Cardiac fibroblast (primary cell): ENCODE measurements at regions not wholly inside any gene's neighbourhood (a gene's known extent, or its start where the extent isn't known, plus 50 kb on each side); places are given as distances from the start of the nearest gene placed in this dataset.

Experiments used
- DNase-seq, 2 donors: peaks; one replicate each; pipeline versions ENCODE4 v3.0.0 to v3.0.0-alpha.2; 2010; ENCODE audit warnings: low read depth in 2 of 2
- H3K4me3 ChIP-seq, 2 donors: replicated peaks in 1 of 2; 1 replicate in 1 of 2; 2 replicates in 1 of 2; pipeline ENCODE4 v1.5.1; 2011; ENCODE audit warnings: low read depth in 2 of 2, low read length in 2 of 2, mild to moderate bottlenecking in 2 of 2, moderate library complexity in 1 of 2
- CTCF ChIP-seq: IDR thresholded peaks from one replicate; pipeline ENCODE4 v1.5.1; 2011; ENCODE audit warnings: low read depth, mild to moderate bottlenecking, low read length, inconsistent platforms

- DNase-seq: no peak
- H3K4me3 ChIP-seq: no peak overlapping the region
- TF ChIP-seq CTCF: no peak
These were observed 134.4 kb downstream of the MRPL36 start for GRCh38 chr5:1665231-1665630.

GRCh38 chr5:1663186-1663585 is 136.5 kb downstream of the MRPL36 start:
- no peak for DNase-seq
- TF ChIP-seq CTCF: no peak
- no peak overlapping the region for H3K4me3 ChIP-seq

GRCh38 chr5:1662559-1663085 is 137.0 kb downstream of the MRPL36 start:
- no peak for DNase-seq
- TF ChIP-seq CTCF: no peak
- no peak overlapping the region for H3K4me3 ChIP-seq

- TF ChIP-seq CTCF: no peak
- no peak for DNase-seq
- no peak overlapping the region for H3K4me3 ChIP-seq
These were observed 137.6 kb downstream of the MRPL36 start for GRCh38 chr5:1661831-1662558.

GRCh38 chr5:1661311-1661710 is 137.6 kb upstream of the LPCAT1 start:
- no peak overlapping the region for H3K4me3 ChIP-seq
- no peak for TF ChIP-seq CTCF
- no peak for DNase-seq

DNA sequence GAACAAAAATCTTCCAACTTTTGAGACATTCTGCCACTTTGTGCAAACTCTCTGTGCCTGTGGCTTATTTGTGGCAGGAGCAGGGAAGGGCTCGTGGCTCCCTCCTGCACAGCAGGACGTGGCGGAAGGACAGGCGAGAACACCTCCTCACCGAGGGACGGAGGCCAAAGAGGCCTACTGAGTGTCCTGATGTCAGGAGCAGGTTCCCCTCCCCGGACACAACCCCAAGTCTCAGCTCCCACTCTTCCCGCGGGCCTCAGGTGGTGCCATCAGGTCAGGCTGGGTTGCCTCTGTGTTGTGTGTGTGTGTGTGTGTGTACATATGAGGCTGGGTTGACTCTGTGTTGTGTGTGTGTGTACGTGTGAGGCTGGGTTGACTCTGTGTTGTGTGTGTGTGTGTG is 136.8 kb upstream of the LPCAT1 start:
- no peak overlapping the region for H3K4me3 ChIP-seq
- DNase-seq: no peak
- no peak for TF ChIP-seq CTCF

- TF ChIP-seq CTCF: no peak
- H3K4me3 ChIP-seq: no peak overlapping the region
- DNase-seq: no peak
These were observed 136.2 kb upstream of the LPCAT1 start for GRCh38 chr5:1660001-1660400.
